ENCODE measurements at regions not wholly inside any gene's neighbourhood (a gene's known extent, or its start where the extent isn't known, plus 50 kb on each side); places are given as distances from the start of the nearest gene placed in this dataset.
"Not testable (repeated sequence)": the region's sequence is repeated elsewhere in the genome, so short reads cannot be mapped to it uniquely, and the experiment has no call there.

- no peak for DNase-seq
These were observed 356.6 kb downstream of the CXXC4 start for GRCh38 chr4:104138116-104138515.

GRCh38 chr4:104129243-104129642 lies 365.5 kb downstream of the CXXC4 start:
- DNase-seq, result no peak

DNA sequence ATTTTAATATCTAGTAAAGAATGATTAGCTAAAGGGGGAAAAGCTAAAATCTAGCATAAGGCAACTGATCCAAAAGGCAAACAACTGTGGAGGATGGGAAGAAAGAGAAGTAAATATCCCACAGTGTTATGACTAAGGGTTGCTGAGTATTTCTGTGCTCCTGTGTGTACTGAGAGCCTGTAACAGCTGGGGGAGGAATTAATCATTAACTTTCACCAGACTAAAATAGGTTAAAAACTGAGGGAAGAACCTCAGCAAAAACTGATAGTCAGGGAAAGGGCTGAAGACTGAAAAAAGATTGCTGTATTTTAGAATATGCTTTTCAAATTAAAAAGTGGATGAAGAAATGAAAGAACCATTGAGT lies 365.9 kb downstream of the CXXC4 start:
- no peak for DNase-seq

- no peak for DNase-seq
These were observed 366.5 kb downstream of the CXXC4 start for GRCh38 chr4:104128031-104128849.

DNA sequence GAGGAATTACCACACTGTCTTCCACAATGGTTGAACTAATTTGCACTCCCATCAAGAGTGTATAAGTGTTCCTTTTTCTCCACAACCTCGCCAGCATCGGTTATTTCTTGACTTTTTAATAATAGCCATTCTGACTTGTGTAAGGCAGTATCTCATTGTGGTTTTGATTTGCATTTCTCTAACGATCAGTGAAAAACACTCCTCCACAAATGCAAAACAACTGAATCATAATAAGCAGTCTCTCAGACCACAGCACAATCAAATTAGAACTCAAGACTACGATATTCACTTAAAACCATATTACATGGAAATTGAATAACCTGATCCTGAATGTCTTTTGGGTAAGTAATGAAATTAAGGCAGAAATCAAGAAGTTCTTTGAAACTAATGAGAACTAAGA lies 371.7 kb downstream of the CXXC4 start:
- no peak for DNase-seq

- no peak for DNase-seq
These were observed 376.9 kb downstream of the CXXC4 start for GRCh38 chr4:104117776-104118175.

GRCh38 chr4:104113850-104114249 lies 380.8 kb downstream of the CXXC4 start:
- DNase-seq, result no peak

DNA sequence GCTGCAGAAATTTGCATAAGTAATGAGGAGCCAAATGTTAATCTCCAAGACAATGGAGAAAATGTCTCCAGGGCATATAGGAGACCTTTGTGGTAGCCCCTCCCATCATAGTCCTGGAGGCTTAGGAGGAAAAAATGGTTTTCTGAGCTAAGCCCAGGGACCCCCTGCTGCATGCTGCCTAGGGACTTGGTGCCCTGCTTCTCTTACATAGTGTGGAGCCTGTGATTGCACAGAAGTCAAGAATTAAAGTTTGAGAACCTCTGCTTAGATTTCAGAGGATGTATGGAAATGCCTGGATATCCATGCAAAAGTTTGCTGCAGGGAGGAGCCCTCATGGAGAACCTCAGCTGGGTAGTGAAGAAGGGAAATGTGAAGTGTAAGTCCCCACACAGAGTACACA lies 379.4 kb upstream of the TACR3 start:
- no peak for DNase-seq

- no peak for DNase-seq
These were observed 373.5 kb upstream of the TACR3 start for GRCh38 chr4:104093247-104093646.

DNA sequence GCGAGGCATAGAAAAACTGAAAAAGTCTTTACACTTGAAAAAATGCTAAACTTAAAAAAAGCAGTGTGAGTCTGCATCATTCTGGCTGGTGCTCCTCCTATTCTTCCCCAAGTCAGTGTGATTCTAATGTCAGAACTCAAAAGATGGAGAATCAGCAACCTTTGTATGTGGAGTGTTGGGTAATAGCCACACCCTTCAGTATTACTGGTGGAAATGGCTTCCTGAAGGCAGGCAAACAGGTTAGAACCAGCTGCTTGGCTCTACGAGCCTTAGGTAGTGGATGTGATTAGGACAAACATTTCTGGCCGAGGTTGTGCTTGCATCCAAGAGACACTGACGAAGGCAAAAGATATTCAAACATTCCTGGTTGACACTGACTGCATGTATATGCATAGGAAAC lies 353.4 kb upstream of the TACR3 start:
- no peak for DNase-seq

DNA sequence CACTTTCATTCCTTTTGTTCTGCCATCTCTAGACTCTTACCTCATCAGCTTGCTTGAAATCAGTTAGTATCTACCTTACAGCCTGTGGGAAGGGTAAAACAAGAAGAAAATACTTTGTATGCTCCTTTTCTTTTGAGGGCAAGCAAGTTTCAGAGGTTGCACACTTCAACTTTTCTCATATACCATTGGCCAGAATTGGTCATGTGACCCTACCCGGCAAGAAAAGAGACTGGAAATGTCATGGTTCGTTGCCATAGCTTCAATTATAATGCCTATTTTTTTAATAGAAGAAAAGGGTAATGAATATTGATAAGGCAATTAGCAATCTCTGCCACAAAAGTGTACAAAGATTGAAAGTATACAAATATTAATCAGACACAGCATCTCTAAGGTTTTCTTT lies 346.7 kb upstream of the TACR3 start:
- no peak for DNase-seq

- DNase-seq, result peak in 48 of 58 donors; percentile 0 to 74 (median 32)
These were observed 345.1 kb upstream of the TACR3 start for GRCh38 chr4:104064646-104065577.

DNA sequence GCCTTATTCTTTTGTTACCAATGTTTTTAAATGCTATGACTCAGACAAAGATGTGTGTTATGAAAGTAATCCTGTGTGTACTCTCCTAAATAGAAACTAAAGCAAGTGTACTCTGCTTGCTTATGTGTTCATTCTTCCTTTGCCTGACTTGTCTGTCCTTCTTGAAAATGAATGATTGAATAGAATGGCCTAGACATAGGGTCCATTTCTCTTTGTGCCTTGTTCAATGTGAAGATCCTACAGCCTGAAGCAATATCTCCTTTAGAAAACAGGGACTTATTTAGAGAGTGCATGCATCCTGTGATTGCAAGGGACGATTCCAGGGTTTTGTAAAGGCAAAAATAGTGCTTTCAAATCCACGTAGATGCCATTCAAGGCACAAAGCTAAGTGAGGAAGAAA lies 343.6 kb upstream of the TACR3 start:
- DNase-seq, result no peak

GRCh38 chr4:104044369-104044768 lies 324.6 kb upstream of the TACR3 start:
- DNase-seq, result no peak

DNA sequence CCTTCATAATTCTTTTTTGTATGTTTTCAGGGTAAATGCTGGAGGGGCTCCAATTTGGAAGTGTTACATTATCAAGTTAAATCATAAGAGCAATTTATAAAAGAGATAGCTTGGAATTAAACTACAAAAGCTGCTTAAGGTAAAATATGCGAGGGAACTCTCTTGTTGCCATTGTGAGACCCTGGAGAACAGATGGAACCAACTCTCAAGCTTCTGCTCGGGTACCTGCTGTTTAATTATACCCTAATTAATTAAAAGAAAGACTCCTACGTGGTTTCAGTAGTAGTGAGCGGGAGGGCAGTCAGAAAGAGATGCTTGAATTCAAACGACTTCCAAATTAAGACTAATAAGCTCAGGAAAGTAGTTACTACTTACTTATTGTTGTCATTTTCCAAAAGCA lies 313.1 kb upstream of the TACR3 start:
- no peak for DNase-seq

- DNase-seq, result no peak
These were observed 305.5 kb upstream of the TACR3 start for GRCh38 chr4:104025251-104025650.

DNA sequence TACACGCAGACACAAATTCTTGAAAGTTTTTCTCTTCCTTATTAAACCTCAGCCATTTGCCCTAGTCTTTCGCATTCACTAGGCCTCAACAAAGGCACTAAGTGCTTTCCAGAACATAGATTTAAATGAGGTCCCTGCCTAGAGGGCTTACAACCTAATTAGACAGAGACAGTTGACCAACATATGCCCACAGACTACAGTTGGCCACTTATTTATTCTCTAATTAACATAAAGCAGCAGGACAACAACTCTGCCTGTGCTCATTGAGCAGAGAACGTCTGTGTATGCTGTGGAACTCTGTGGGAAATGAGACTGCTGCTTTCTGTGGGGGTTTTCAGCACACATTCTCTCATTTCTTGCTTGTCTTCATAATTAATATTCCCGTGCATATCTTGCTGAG lies 303.0 kb upstream of the TACR3 start:
- DNase-seq, result no peak

- DNase-seq, result no peak
These were observed 302.4 kb upstream of the TACR3 start for GRCh38 chr4:104022226-104022625.

GRCh38 chr4:104020641-104021040 lies 300.9 kb upstream of the TACR3 start:
- no peak for DNase-seq

GRCh38 chr4:104017213-104017612 lies 297.4 kb upstream of the TACR3 start:
- DNase-seq, result no peak

GRCh38 chr4:104015680-104016079 lies 295.9 kb upstream of the TACR3 start:
- peak in 12 of 58 donors; percentile 1 to 37 (median 3) for DNase-seq

- no peak for DNase-seq
These were observed 290.9 kb upstream of the TACR3 start for GRCh38 chr4:104010722-104011121.

GRCh38 chr4:104002318-104002717 lies 282.5 kb upstream of the TACR3 start:
- DNase-seq, result not testable (repeated sequence)
